GM21447 (cell line): ENCODE measurements at regions not wholly inside any gene's neighbourhood (a gene's known extent, or its start where the extent isn't known, plus 50 kb on each side); places are given as distances from the start of the nearest gene placed in this dataset.
"Not testable (repeated sequence)": the region's sequence is repeated elsewhere in the genome, so short reads cannot be mapped to it uniquely, and the experiment has no call there.

Experiments
- ATAC-seq: cut with Tn5 transposase; IDR thresholded peaks from one replicate; pipeline ENCODE4 v1.9.1; 2021; ENCODE audit not compliant: unreplicated experiment

GRCh38 chr5:58207076-58207475, 252.8 kb downstream of the PLK2 start:
- no peak for ATAC-seq

GRCh38 chr5:58204966-58205365, 254.9 kb downstream of the PLK2 start:
- ATAC-seq: no peak

- no peak for ATAC-seq
These were observed 256.9 kb downstream of the PLK2 start for GRCh38 chr5:58202941-58203444.

DNA sequence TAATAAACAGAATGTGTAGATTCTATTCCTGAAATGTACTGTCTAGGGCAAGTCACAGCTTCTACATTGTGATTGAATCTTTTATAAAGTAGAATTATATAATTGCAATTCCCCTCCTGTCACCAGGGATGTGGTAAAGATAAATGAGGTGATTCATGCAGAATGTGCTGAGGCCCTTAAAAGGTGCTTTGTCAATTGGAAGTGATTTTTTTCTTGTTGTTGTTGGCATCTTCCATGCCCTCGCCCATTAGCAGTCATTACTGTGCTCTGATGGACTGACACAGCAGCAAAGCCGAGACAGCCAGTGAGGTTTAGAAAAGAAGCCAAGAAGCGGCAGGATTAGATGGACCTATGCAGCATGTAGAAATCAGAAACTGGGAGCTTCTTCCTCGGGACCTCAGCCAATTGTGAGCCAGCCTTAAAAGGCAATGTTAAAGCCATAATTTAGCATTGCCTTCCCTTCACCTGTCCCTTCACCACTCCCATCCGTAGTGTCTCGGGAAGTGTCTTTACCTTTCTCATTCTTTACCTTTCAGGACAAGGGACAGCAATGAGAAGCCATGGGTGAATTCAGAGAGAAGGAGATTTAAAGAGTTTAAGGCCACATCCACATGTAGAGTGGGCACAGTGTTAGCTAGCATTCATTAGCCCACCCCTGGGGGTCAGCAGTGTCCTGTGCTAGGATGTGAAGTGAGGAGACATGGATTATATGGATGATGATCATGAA, 257.8 kb downstream of the PLK2 start:
- no peak for ATAC-seq

DNA sequence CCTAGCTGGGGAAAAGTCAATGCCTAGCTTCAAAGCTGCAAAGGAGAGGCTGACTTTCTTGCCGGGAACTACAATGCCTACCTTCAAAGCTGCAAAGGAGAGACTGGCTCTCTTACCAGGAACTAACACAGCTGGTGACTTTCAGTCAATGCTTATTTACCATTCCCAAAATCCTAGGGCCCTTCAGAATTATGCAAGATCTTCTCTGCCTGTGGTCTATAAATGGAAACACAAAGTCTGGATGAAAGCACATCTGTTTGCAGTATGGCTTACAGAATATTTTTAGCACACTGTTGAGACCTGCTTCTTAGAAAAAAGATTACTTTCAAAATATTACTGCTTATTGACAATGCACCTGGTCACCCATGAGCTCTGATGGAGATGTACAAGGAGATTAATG, 259.4 kb downstream of the PLK2 start:
- no peak for ATAC-seq

GRCh38 chr5:58199087-58199486, 260.8 kb downstream of the PLK2 start:
- no peak for ATAC-seq

GRCh38 chr5:58198330-58198729, 261.6 kb downstream of the PLK2 start:
- no peak for ATAC-seq

DNA sequence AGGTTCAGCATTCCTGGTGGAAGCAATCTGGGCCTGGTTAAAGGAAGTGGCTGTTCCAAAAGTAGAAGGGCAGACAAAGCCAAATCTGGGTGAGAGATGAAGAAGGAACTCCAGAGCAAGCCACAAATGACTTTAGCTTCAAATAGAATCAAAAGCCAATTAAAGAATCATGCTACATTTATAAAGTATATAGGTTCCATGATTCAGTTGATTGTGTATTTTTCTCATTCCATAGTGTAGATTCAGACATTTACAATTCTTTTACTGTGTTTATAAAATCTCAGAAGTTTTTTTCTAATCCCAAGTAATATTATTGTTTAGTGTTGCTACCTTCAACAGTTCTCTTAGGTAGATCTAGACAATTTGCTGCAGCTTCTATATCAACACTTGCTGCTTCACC, 262.0 kb downstream of the PLK2 start:
- ATAC-seq: no peak

DNA sequence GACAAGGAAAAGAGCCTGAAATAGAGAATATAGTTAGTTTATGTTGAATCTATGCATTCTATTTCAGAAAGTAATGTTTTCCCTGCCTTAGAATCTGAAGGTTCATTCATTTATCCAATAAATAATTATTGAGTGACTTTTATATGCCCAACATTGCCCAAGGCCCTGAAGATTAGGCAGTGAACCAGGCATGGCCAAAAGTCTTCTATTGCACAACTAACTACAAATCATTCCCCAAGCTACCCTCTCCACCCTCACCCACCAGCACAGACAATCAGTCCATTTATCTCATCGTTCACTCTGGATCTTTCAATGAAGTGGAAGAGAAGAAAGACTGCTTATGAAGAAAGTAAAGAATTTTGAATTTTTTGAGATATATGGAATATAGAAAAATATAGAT, 268.4 kb downstream of the PLK2 start:
- no peak for ATAC-seq

- ATAC-seq: no peak
These were observed 271.6 kb downstream of the PLK2 start for GRCh38 chr5:58188262-58188651.

DNA sequence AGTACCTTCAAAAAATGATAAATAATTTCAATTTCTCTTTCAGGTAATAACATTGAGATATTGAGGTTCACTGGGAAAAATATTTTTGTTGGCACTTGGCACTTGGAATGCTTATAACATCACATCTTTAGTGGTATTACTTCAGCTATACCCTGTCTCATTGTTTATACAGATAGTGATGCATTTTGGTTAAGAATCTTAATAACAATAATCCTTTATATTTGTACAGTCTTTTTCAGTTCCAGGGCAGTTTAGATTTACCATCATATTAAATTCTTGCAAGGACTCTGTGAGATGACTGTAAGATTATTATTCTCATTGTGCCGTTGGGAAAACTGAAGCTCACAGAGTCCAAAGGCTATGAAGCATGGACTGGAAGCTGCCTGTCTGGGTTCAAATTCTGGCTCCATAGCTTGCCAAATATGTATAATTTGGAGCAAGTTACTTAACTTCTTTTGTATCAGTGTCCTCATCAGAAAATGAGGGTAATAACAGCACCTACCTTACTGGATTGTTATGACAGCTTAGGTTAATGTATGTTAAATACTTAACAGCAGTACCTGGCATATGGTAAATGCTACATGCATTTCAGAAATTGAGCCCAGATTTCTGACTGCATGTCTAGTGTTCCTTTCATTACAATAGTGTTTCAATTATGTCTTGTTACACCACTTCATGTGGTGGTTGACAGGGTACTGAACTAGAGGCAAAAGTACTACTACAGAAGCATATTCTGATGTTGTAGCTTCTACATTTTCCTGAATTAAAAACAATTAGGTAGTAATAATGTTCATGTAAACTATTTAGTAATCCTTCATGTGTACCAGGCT, 272.2 kb downstream of the PLK2 start:
- no peak for ATAC-seq

GRCh38 chr5:58185801-58186200, 274.1 kb downstream of the PLK2 start:
- ATAC-seq: no peak

DNA sequence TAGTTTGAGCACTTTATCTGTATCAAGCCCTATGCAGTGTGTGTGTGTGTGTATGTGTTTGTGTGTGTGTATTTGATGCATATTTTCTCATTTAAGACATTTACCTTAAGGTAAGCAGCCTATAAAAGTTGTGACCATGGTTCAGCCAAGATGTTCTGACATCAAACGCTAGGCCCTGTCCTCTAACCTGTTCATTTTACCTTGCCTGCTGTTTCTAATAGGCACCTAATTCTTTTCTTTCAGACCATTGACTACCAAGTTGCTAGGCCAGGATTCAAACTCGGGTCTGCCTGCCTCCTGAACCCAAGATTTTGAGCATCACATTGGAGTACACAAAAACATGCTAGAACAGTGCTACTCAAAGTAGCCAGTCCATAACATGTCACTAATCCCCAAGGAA, 274.5 kb downstream of the PLK2 start:
- no peak for ATAC-seq

DNA sequence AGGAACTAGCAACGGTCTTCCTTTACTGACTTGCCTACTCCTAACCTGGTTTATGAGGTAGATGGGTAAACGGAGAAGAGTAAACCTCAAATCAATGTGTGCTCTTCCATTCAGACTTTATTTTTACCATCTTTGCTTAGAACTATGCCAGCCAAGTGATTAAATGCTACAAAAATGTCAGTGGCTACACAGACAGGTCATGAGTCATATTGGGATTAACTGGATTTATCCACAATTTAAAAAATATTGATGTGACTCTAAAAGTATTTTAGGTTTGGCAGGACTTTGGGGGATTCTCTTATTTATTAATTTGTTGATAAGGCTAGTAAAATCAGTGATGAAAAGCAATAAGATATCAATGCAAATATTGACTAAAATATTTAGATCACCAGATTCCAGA, 275.0 kb downstream of the PLK2 start:
- ATAC-seq: no peak

DNA sequence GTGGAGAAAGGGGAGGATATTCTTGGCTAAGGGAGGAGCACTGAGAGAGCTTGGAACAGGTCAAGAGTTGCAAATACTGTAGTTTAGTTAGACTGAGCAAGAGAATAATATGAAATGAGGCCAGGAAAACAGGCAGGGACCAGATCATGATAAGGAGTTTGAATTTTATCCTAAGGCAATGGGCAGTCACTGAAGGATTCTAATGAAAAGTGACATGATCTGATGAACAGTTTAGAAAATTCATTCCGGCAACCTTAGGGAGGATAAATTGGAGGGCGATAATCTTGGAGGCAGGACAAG, 276.1 kb downstream of the PLK2 start:
- ATAC-seq: no peak

DNA sequence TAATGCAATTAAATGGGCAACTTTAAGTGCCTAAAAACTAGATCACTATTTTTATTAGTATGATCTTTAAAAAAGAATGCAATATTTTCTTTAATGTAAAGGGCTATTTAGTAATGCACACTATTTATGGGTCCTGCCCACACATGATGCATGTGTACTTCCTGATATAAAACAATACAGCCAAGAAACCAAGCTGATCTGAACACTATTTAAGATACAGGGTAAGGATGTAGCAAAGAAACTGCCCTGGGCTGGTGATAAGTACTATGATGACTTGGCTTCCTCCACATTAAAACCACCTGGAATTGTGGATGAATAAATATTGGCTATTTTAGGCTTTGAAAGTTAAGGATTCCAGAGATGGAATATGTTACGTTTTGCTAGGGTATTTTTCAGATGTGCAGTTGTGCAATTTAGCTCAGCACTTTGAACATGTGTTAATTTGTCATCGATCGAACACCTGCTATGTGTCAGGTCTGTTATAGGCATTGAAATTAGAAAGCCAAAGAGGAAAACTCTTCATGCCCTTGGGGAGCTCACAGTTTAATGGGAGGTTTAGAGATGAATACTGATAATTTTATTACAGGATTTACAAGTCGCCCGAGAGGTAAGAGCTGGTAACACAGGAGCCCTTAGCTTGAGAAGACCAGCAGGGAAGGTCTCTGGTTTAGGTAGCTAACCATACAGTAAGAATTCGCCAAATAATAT, 276.7 kb downstream of the PLK2 start:
- ATAC-seq: no peak

- ATAC-seq: no peak
These were observed 277.5 kb downstream of the PLK2 start for GRCh38 chr5:58182287-58182841.

DNA sequence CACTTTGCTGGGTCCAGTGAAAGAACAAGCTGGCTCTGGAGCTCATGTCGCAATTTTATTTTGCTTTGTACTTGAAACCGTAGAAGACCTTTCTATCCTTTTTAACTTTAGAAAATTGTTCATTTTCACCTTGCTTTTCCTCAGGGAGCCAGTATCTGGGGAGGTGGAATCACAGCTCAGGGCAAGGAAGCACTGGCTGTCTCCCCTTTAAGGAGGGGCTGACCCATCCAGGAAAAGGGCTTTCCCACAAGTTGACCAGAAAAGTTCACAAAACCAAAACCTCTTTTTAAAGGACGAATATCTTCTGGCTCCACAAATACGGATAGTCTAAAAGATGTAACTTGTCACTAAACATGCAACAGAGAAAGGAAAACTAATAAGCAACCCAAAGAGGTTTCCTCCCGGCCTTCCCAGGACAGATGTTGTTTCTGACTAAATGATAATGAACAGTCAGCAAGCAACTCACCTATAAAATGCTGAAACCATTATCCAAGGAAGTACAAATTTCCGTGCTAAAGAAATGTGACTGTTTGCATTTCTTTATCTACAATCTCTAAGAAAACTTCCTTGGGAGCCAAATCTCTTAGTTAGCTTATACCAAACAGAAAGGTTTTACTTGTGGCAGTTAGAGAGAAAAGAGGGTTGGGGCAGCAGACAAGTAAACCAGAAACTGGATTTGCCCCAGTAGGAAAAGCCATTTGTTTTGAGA, 278.2 kb downstream of the PLK2 start:
- no peak for ATAC-seq

GRCh38 chr5:58172946-58173345, 286.9 kb downstream of the PLK2 start:
- no peak for ATAC-seq

DNA sequence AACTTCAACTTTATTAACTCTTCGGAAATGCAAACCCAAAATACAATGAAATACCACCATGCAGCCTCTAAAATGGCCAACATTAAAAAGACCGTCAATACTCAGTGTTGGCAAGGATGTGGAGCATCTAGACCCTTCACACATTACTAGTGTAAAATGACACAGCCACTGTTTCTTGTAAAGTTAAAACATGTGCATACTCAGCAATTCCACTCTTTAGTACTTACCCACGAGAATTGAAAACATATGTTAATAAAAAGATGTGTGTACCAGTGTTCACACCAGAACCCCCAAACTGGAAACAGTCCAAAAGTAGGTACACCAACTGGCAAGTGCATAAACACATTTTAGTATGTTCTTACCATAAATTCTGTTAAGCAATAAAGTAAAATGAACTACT, 294.7 kb downstream of the PLK2 start:
- ATAC-seq: no peak

DNA sequence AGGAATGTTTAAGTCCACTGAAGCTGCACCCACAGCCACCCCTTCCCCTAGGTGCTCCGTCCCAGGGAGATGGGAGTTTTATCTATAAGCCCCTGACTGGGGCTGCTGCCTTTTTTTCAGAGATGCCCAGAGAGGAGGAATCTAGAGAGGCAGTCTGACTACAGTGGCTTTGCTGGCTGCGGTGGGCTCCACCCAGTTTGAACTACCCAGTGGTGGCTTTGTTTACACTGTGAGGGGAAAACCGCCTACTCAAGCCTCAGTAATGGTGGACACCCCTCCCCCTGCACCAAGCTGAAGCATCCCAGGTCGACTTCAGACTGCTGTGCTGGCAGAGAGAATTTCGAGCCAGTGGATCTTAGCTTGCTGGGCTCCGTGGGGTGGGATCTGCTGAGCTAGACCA, 298.0 kb downstream of the PLK2 start:
- not testable (repeated sequence) for ATAC-seq
